ENCODE measurements at regions not wholly inside any gene's neighbourhood (a gene's known extent, or its start where the extent isn't known, plus 50 kb on each side); places are given as distances from the start of the nearest gene placed in this dataset.
A peak's percentile ranks its signal among the peaks of the same experiment; 100 is the strongest.

GRCh38 chr4:20137176-20137575 is 114.5 kb upstream of the SLIT2 start (continued):
- TF ChIP-seq, protein P1, sequence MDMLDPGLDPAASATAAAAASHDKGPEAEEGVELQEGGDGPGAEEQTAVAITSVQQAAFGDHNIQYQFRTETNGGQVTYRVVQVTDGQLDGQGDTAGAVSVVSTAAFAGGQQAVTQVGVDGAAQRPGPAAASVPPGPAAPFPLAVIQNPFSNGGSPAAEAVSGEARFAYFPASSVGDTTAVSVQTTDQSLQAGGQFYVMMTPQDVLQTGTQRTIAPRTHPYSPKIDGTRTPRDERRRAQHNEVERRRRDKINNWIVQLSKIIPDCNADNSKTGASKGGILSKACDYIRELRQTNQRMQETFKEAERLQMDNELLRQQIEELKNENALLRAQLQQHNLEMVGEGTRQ (IDR thresholded peaks at IDR 0.05; ENCODE audit: borderline replicate concordance, low read depth, low read length): no peak
- TF ChIP-seq MAX (IDR thresholded peaks at IDR 0.05; ENCODE audit: low read depth): no peak
- no peak for TF ChIP-seq TAF1 (IDR thresholded peaks at IDR 0.05; ENCODE audit: borderline replicate concordance, low read depth, low read length)
- TF ChIP-seq, protein P2, sequence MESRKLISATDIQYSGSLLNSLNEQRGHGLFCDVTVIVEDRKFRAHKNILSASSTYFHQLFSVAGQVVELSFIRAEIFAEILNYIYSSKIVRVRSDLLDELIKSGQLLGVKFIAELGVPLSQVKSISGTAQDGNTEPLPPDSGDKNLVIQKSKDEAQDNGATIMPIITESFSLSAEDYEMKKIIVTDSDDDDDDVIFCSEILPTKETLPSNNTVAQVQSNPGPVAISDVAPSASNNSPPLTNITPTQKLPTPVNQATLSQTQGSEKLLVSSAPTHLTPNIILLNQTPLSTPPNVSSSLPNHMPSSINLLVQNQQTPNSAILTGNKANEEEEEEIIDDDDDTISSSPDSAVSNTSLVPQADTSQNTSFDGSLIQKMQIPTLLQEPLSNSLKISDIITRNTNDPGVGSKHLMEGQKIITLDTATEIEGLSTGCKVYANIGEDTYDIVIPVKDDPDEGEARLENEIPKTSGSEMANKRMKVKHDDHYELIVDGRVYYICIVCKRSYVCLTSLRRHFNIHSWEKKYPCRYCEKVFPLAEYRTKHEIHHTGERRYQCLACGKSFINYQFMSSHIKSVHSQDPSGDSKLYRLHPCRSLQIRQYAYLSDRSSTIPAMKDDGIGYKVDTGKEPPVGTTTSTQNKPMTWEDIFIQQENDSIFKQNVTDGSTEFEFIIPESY (IDR thresholded peaks at IDR 0.05; ENCODE audit: borderline replicate concordance, low read depth): no peak

GRCh38 chr4:20127626-20128025 is 124.1 kb upstream of the SLIT2 start:
- H3K4me2 ChIP-seq: peak overlapping the region; percentile 28; the same call in 1 of the 2 replicates
- H3K4me3 ChIP-seq (ENCODE audit: low read depth in 2 of 2, low read length in 1 of 2): no peak overlapping the region
- H3K79me2 ChIP-seq (ENCODE audit: insufficient read depth): no peaks in the 10 kb centered on the region
- H3K4me1 ChIP-seq (ENCODE audit: control insufficient read depth in 1 of 2, insufficient read depth in 2 of 2, low read depth in 1 of 2, low read length in 1 of 2): peaks cover 0 to 8% of the 10 kb centered on the region in 2 experiments; a peak in 2 of 4 replicates
- DNase-seq: no peak
- H3K27ac ChIP-seq (ENCODE audit: low read depth in 2 of 2, low read length in 1 of 2): peak overlapping the region in 1 of 2 experiments; percentile 92; a peak in 2 of 4 replicates
- H3F3A ChIP-seq (replicated peaks; ENCODE audit: insufficient read depth): peaks cover 10% of the 10 kb centered on the region
- no peaks in the 10 kb centered on the region for H3K9me2 ChIP-seq
- 46% methylated on average over 1 of the region's 1 CpG for WGBS (ENCODE audit: low lambda C conversion rate)
- POLR2A ChIA-PET: no interaction called here
- no peaks in the 10 kb centered on the region for H4K20me1 ChIP-seq (ENCODE audit: insufficient read depth)
- TF ChIP-seq FOSL2 (IDR thresholded peaks at IDR 0.05; ENCODE audit: borderline replicate concordance, low read depth): peak; percentile 65; the same call in 1 of the 2 replicates
- peak; percentile 59; the same call in 1 of the 2 replicates for TF ChIP-seq NFIC (IDR thresholded peaks at IDR 0.05; ENCODE audit: borderline replicate concordance)
- TF ChIP-seq FOXM1 (IDR thresholded peaks at IDR 0.05; ENCODE audit: low read depth): peak; percentile 73; the same call in 1 of the 2 replicates
- TF ChIP-seq JUND (IDR thresholded peaks at IDR 0.05): peak; percentile 83
- peak; percentile 84 for TF ChIP-seq PBX3 (IDR thresholded peaks at IDR 0.05)
- TF ChIP-seq TCF12 (IDR thresholded peaks at IDR 0.05): peak; percentile 92
- no peak for TF ChIP-seq RFX5 (IDR thresholded peaks at IDR 0.05; ENCODE audit: low read length)
- peak; percentile 22 to 89; a peak in 3 of 4 replicates for TF ChIP-seq EP300 (IDR thresholded peaks at IDR 0.05; ENCODE audit: borderline replicate concordance in 1 of 2, low read depth in 1 of 2, low read length in 1 of 2)
- no peak for TF ChIP-seq RCOR1 (IDR thresholded peaks at IDR 0.05; ENCODE audit: low read length)
- TF ChIP-seq TAF1 (IDR thresholded peaks at IDR 0.05; ENCODE audit: borderline replicate concordance, low read depth, low read length): no peak
- peak; percentile 68 for TF ChIP-seq TEAD4 (IDR thresholded peaks at IDR 0.05; ENCODE audit: borderline replicate concordance, insufficient read depth)
- TF ChIP-seq POLR2AphosphoS5 (IDR thresholded peaks at IDR 0.05; ENCODE audit: low read depth, low read length): peak; percentile 52; the same call in 1 of the 2 replicates
- H3K27me3 ChIP-seq (ENCODE audit: insufficient read depth): no peaks in the 10 kb centered on the region
- no peaks in the 10 kb centered on the region for H3K9me3 ChIP-seq
- peak overlapping the region; percentile 71 for H2AFZ ChIP-seq (ENCODE audit: low read depth)
- peak overlapping the region; percentile 41; the same call in 1 of the 2 replicates for H3K9ac ChIP-seq
- no peaks in the 10 kb centered on the region for H3K36me3 ChIP-seq (replicated peaks in 1 of 2; ENCODE audit: control insufficient read depth in 1 of 2, insufficient read depth in 2 of 2, low read length in 1 of 2)
- CTCF ChIA-PET: interaction anchor here (1.1 kb wide), 1 partner anchor 11 kb away, joined by 3 read pairs; no protein-coding TSS in a partner anchor

Measured in SK-N-SH (cell line).